Right atrium auricular region (tissue), 2 donors: ENCODE measurements at regions not wholly inside any gene's neighbourhood (a gene's known extent, or its start where the extent isn't known, plus 50 kb on each side); places are given as distances from the start of the nearest gene placed in this dataset.
A peak's percentile ranks its signal among the peaks of the same experiment; 100 is the strongest.

Experiments
- DNase-seq: peaks from one replicate; pipeline ENCODE4 v3.0.0-alpha.2; 2019; ENCODE audit warnings: low spot score
- H3K27ac ChIP-seq, 2 donors: fragments of 200-600 bp; sonication (generic); 1 replicate in 1 of 2; 2 replicates in 1 of 2; pipeline ENCODE4 v1.5.1; 2016 to 2019
- H3K27me3 ChIP-seq, 2 donors: fragments of 200-600 bp; sonication (generic); one replicate each; pipeline versions ENCODE4 v1.5.1 to v1.6.0; 2017 to 2019
- H3K36me3 ChIP-seq: fragments of 200-600 bp; sonication (generic); one replicate; pipeline ENCODE4 v1.5.1; 2016
- H3K4me1 ChIP-seq, 2 donors: fragments of 200-600 bp; sonication (generic); one replicate each; pipeline versions ENCODE4 v1.5.1 to v1.6.0; 2017 to 2019
- H3K4me3 ChIP-seq, 2 donors: fragments of 200-600 bp; sonication (generic); 1 replicate in 1 of 2; 2 replicates in 1 of 2; pipeline ENCODE4 v1.5.1; 2017 to 2019; ENCODE audit warnings: mild to moderate bottlenecking in 1 of 2, moderate library complexity in 1 of 2
- H3K9me3 ChIP-seq, 2 donors: fragments of 200-600 bp; sonication (generic); one replicate each; pipeline ENCODE4 v1.5.1; 2019
- TF ChIP-seq, protein P1 (sequence below), 2 donors: fragments of 200-600 bp; sonication (generic); IDR thresholded peaks; one replicate each; pipeline ENCODE4 v1.5.1; 2019; ENCODE audit warnings: antibody characterized with exemption in 2 of 2

DNA sequence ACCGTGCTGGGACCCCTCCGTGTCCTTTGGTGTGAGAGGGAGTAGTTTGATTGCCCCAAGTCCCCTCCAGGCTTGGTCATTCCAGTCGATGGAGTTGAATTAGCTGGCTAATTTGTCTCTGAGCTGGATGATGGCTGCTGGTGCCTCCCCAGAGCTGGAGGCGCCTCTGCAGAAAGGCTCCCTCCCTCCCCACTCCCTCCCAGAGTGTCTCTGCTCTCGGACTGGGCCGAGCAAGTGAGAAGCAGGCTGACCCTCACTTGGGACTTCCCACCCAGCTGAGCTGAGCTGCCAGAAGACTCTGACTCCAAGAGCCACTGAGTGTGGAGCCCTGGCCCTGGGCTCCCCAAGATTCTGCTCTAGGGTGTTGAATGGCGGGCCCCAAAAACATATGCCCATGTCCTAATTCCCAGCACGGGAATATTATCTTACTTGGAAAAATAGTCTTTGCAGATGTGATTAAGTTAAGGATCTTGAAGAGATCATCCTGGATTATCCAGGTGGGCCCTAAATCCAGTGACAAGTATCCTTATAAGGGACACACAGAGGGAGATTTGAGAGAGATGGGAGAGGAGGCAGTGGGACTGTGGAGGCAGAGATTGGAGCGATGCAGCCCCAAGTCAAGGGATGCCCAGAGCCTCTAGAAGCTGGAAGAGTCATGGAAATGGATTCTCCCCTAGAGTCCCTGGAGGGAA, 60.7 kb upstream of the TLE3 start:
- Histone ChIP-seq H3K36me3 (no peaks in the 10 kb centered on the region), H3K9me3 (no peaks in the 10 kb centered on the region), H3K4me3 (no peak overlapping the region), H3K27ac (no peak overlapping the region), H3K27me3 (no peaks in the 10 kb centered on the region), H3K4me1 (peaks cover 0 to 52% of the 10 kb centered on the region in 2 donors)
- DNase-seq, result no peak
- TF ChIP-seq, protein P1, sequence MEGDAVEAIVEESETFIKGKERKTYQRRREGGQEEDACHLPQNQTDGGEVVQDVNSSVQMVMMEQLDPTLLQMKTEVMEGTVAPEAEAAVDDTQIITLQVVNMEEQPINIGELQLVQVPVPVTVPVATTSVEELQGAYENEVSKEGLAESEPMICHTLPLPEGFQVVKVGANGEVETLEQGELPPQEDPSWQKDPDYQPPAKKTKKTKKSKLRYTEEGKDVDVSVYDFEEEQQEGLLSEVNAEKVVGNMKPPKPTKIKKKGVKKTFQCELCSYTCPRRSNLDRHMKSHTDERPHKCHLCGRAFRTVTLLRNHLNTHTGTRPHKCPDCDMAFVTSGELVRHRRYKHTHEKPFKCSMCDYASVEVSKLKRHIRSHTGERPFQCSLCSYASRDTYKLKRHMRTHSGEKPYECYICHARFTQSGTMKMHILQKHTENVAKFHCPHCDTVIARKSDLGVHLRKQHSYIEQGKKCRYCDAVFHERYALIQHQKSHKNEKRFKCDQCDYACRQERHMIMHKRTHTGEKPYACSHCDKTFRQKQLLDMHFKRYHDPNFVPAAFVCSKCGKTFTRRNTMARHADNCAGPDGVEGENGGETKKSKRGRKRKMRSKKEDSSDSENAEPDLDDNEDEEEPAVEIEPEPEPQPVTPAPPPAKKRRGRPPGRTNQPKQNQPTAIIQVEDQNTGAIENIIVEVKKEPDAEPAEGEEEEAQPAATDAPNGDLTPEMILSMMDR (IDR thresholded peaks at IDR 0.05), result no peak

DNA sequence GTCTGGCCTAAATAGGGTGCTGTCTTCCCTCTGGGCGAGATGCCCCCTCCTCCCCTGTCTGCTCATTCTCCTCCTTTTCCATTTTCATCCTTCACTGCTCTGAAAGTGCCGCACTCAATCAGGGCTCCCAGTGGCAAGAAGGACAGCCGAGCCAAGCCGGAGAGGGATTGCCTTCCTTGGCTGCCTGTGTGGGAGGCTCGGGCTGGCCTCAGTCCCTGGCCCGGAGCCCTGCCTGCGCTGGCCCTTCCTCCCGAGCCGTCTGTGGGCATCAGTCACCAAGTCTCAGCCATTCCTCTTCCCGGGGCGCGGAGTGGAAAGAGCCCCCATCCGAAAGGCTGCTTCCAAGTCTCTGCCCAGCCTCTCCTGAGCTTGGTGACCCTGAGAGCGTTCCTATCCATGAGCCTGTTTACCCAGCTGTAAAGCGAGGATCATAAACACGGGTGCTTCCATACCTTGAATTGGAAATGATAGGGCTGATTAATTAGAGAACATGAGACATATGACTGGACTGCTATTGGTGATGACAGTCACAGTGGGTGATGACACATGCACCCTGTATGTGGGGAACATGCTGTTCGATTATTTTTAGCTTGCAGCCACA, 59.1 kb upstream of the TLE3 start:
- Histone ChIP-seq H3K4me1 (peaks cover 0 to 60% of the 10 kb centered on the region in 2 donors), H3K27me3 (no peaks in the 10 kb centered on the region), H3K4me3 (no peak overlapping the region), H3K36me3 (no peaks in the 10 kb centered on the region), H3K9me3 (no peaks in the 10 kb centered on the region), H3K27ac (no peak overlapping the region)
- TF ChIP-seq, protein P1 (IDR thresholded peaks at IDR 0.05), result no peak
- peak; percentile 68 for DNase-seq

DNA sequence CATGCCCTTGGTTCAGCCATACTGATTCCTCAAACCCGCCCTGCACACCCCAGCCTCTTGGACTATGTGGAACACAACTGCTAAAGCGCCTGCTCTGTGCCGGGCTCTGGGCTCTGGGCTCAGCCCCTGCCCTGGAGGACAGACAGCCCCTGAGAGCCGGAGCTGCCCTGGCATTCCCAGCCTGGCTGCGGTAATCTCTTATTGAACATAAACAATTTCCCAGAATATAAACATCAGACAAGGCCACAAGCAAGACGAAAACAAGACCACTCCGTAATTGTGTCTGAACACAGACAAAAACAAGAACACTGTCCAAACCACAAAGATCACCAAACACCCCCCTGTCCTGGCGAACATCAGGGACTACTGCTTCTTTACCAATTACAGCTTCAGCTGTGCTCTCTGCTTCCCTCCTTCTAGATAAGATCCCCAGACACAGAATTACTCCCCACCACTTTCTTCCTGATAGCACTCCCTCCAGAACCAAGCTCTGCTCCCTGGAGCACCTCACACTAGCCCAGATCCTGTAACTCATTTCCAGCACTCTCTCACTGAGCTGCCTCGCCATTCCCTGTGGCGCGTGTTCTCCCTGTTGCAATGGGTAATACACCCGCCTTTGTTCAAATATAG, 57.1 kb upstream of the TLE3 start:
- no peak overlapping the region for H3K4me3 ChIP-seq
- no peaks in the 10 kb centered on the region for H3K36me3 ChIP-seq
- H3K27me3 ChIP-seq, result no peaks in the 10 kb centered on the region
- peak overlapping the region in 1 of 2 donors; percentile 45 for H3K27ac ChIP-seq
- DNase-seq, result peak; percentile 65
- no peaks in the 10 kb centered on the region for H3K9me3 ChIP-seq
- TF ChIP-seq, protein P1 (IDR thresholded peaks at IDR 0.05), result no peak
- H3K4me1 ChIP-seq, result peaks cover 0 to 51% of the 10 kb centered on the region in 2 donors

DNA sequence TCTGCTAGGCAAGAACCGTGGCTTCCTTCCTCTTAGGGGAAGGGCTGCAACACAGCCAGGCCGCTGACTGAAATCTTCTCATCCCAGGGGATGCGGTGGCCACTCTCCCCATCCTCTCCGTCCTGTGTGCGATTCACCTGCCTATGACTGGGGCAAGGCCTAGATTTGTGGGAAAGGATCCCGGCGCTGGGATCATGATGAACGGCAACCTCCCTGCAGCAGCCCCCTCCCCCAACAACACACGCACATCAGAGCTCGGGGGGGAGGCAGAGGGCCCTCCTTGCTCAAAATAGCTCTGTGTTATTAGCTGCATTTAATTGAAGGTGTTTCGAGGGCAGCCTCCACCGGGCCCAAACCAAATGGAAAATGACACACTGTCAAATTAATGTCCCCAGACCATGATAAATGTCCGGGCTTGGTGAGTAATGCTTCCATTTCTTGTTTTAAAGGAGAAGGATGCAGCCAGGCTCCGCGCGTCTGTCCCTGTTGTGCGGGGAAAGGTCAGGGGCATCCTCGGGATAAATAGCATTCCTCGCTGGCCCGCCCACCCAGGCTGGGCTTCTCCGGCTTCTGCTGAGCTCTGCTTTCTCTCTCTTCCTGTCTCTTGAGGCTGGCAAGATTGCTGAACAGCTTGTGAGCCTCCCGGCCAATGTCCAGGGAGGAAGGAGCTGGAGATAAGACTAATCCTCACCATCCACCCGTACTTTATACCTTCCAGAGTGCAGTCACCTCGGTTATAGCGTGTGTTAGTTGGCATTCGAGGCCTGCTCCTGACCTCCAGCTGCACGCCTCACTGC, 56.4 kb upstream of the TLE3 start:
- no peak overlapping the region for H3K4me3 ChIP-seq
- no peaks in the 10 kb centered on the region for H3K36me3 ChIP-seq
- H3K4me1 ChIP-seq, result peaks cover 0 to 51% of the 10 kb centered on the region in 2 donors
- H3K27ac ChIP-seq, result peak overlapping the region in 1 of 2 donors; percentile 45
- TF ChIP-seq, protein P1 (IDR thresholded peaks at IDR 0.05), result no peak
- H3K9me3 ChIP-seq, result no peaks in the 10 kb centered on the region
- no peaks in the 10 kb centered on the region for H3K27me3 ChIP-seq
- DNase-seq, result no peak

DNA sequence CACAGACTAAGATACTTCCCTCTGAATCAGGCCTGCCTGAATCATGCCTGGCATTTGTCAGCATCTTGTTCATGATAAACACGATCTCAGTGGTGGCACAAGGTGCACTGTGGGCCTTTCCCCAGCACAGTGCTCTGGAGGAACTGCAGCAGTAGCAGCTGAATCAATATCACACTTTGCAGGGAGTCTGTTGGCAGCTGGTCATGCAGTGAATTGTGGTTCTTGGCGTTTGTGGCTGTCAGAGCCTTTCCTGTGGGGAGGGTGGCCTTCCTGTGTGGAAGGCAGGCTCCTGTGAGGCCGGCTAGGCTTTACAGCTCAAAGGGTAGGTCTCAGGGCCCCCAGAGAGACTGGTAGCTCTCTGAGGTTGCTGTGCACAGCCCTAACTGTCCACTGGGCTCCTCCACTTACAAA, 54.4 kb upstream of the TLE3 start:
- no peak for DNase-seq
- Histone ChIP-seq H3K27ac (no peak overlapping the region), H3K27me3 (no peaks in the 10 kb centered on the region), H3K9me3 (no peaks in the 10 kb centered on the region), H3K4me3 (no peak overlapping the region), H3K4me1 (peaks cover 0 to 46% of the 10 kb centered on the region in 2 donors), H3K36me3 (no peaks in the 10 kb centered on the region)
- TF ChIP-seq, protein P1 (IDR thresholded peaks at IDR 0.05), result no peak
